B cell (primary cell): ENCODE measurements at regions not wholly inside any gene's neighbourhood (a gene's known extent, or its start where the extent isn't known, plus 50 kb on each side); places are given as distances from the start of the nearest gene placed in this dataset.
"Not testable (repeated sequence)": the region's sequence is repeated elsewhere in the genome, so short reads cannot be mapped to it uniquely, and the experiment has no call there.

ENCODE experiments used
- CTCF ChIP-seq: fragments of 200-600 bp; IDR thresholded peaks from one replicate; pipeline ENCODE4 v1.8.0; 2022; ENCODE audit warnings: antibody characterized with exemption, mild to moderate bottlenecking
- EZH2 ChIP-seq: IDR thresholded peaks from 2 replicates; pipeline ENCODE4 v1.6.1; 2012; ENCODE audit warnings: borderline replicate concordance, low read depth, mild to moderate bottlenecking, moderate library complexity, low read length; ENCODE audit not compliant: insufficient read depth, poor library complexity, severe bottlenecking

- TF ChIP-seq CTCF, EZH2: not testable (repeated sequence)
Measured at GRCh38 chr10:48088087-48088486, 88.5 kb upstream of the FAM25C start.
